RWPE2 (cell line): ENCODE measurements at regions not wholly inside any gene's neighbourhood (a gene's known extent, or its start where the extent isn't known, plus 50 kb on each side); places are given as distances from the start of the nearest gene placed in this dataset.

Experiments
- ATAC-seq: fragments of 200-7000 bp; cut with Tn5 transposase; 3 replicates; pipeline ENCODE4 v1.9.1; 2021; ENCODE audit warnings: low read depth
- DNase-seq: peaks from one replicate; pipeline ENCODE4 v3.0.0-alpha.2; 2020; ENCODE audit warnings: low spot score
- H3K27ac ChIP-seq: fragments of 450-650 bp; 2 replicates; pipeline ENCODE4 v1.5.1; 2017; ENCODE audit warnings: mild to moderate bottlenecking; ENCODE audit not compliant: poor library complexity, severe bottlenecking
- H3K27me3 ChIP-seq: fragments of 250-450 bp; sonication (Bioruptor Pico); 2 replicates; pipeline ENCODE4 v1.5.1; 2021; ENCODE audit warnings: mild to moderate bottlenecking, moderate library complexity; ENCODE audit not compliant: insufficient read depth, poor library complexity, severe bottlenecking
- H3K36me3 ChIP-seq: fragments of 250-450 bp; sonication (Bioruptor Pico); 2 replicates; pipeline ENCODE4 v1.5.1; 2020; ENCODE audit warnings: low read depth, mild to moderate bottlenecking, moderate library complexity
- H3K4me1 ChIP-seq: fragments of 250-450 bp; sonication (Bioruptor Pico); 2 replicates; pipeline ENCODE4 v1.5.1; 2021; ENCODE audit warnings: mild to moderate bottlenecking, moderate library complexity; ENCODE audit not compliant: insufficient read depth, poor library complexity, severe bottlenecking
- H3K4me3 ChIP-seq: fragments of 250-450 bp; sonication (Bioruptor Pico); 2 replicates; pipeline ENCODE4 v1.5.1; 2021; ENCODE audit warnings: mild to moderate bottlenecking, moderate library complexity; ENCODE audit not compliant: severe bottlenecking
- H3K9me3 ChIP-seq: fragments of 250-450 bp; sonication (Bioruptor Pico); 2 replicates; pipeline ENCODE4 v1.5.1; 2021; ENCODE audit warnings: mild to moderate bottlenecking, moderate library complexity; ENCODE audit not compliant: severe bottlenecking
- TF ChIP-seq, protein P1 (sequence below): fragments of 450-650 bp; IDR thresholded peaks from one replicate; pipeline ENCODE4 v1.5.1; 2017; ENCODE audit warnings: mild to moderate bottlenecking, moderate library complexity; ENCODE audit not compliant: poor library complexity, severe bottlenecking

GRCh38 chr2:118231759-118232158 lies 143.5 kb downstream of the INSIG2 start:
- Histone ChIP-seq H3K4me1 (peaks cover 13% of the 10 kb centered on the region), H3K9me3 (no peaks in the 10 kb centered on the region), H3K36me3 (no peaks in the 10 kb centered on the region), H3K4me3 (no peak overlapping the region), H3K27ac (no peak overlapping the region), H3K27me3 (no peaks in the 10 kb centered on the region)
- TF ChIP-seq, protein P1, sequence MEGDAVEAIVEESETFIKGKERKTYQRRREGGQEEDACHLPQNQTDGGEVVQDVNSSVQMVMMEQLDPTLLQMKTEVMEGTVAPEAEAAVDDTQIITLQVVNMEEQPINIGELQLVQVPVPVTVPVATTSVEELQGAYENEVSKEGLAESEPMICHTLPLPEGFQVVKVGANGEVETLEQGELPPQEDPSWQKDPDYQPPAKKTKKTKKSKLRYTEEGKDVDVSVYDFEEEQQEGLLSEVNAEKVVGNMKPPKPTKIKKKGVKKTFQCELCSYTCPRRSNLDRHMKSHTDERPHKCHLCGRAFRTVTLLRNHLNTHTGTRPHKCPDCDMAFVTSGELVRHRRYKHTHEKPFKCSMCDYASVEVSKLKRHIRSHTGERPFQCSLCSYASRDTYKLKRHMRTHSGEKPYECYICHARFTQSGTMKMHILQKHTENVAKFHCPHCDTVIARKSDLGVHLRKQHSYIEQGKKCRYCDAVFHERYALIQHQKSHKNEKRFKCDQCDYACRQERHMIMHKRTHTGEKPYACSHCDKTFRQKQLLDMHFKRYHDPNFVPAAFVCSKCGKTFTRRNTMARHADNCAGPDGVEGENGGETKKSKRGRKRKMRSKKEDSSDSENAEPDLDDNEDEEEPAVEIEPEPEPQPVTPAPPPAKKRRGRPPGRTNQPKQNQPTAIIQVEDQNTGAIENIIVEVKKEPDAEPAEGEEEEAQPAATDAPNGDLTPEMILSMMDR, result no peak
- ATAC-seq (no peak), DNase-seq (no peak)

DNA sequence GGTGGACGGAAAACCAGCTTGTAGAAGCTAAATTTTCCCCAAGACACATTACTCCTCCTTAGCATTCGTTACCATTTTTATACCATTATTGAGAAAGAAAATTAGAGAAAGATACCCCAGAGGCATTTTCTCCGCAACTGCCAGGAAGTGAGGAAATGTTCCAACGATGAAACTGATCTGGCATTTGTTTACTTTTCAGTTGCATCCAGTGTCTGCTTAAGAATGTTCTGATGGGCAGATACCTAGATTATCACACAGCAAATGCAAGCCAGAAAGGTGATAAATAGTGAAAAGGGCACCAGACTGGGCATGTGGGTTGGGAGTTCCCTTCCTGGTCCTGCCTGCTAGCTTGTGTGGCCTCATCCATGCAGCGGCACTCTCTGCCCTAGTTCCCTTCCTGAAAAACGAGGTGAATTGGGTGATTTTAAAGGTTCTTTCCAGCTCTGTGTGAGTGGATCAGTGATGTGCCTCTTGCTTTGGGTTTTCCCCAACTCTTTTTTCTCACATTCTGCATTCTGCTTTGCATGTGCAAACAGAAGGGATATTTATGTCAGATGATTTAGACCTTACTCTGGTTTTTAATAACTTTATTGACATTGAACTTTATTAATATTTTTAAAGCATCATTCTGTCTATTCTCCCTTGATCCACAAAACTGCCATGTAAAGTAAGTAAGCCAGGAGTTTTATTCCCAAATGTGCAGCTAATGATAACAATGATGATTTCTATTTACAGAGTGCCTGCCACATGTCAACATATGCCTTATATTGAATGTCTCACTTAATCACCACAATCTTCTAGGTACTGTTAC lies 139.6 kb downstream of the INSIG2 start:
- DNase-seq, result no peak
- Histone ChIP-seq H3K27me3 (peaks cover 14% of the 10 kb centered on the region), H3K4me1 (peaks cover 14% of the 10 kb centered on the region), H3K27ac (peak overlapping the region; percentile 42), H3K4me3 (no peak overlapping the region), H3K36me3 (no peaks in the 10 kb centered on the region), H3K9me3 (no peaks in the 10 kb centered on the region)
- ATAC-seq, result peak; percentile 77
- TF ChIP-seq, protein P1, result no peak

DNA sequence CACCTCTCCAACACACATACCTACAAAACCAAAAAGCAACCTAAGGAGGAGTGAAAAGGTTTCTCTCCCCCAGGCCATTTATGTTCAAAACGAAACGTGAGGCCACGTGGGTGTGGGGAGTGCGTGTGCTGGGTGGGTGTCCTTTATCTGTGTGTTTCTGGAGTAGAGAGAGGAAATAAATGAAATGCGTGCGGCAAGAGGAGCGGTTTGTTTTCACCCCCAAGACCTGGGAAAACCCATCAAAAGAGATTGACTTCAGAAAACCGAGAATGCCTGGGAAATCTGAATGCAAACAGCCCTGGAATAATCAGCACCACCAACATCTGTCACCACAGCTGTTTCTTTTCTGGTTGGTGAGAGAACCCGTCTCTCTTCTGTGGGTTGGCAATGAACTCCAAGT lies 137.4 kb downstream of the INSIG2 start:
- Histone ChIP-seq H3K4me1 (peaks cover 14% of the 10 kb centered on the region), H3K27ac (no peak overlapping the region), H3K4me3 (no peak overlapping the region), H3K9me3 (no peaks in the 10 kb centered on the region), H3K27me3 (peaks cover 22% of the 10 kb centered on the region), H3K36me3 (no peaks in the 10 kb centered on the region)
- no peak for DNase-seq
- ATAC-seq, result no peak
- TF ChIP-seq, protein P1, result no peak

- no peak overlapping the region for H3K4me3 ChIP-seq
- DNase-seq (no peak), ATAC-seq (no peak)
- peaks cover 14% of the 10 kb centered on the region for H3K4me1 ChIP-seq
- H3K27me3 ChIP-seq, result peaks cover 22% of the 10 kb centered on the region
- H3K27ac ChIP-seq, result no peak overlapping the region
- TF ChIP-seq, protein P1, result no peak
- no peaks in the 10 kb centered on the region for H3K36me3 ChIP-seq
- H3K9me3 ChIP-seq, result no peaks in the 10 kb centered on the region
Measured at GRCh38 chr2:118224895-118225311, 136.6 kb downstream of the INSIG2 start.
